Right renal cortex interstitium (tissue), 3 donors: ENCODE measurements at regions not wholly inside any gene's neighbourhood (a gene's known extent, or its start where the extent isn't known, plus 50 kb on each side); places are given as distances from the start of the nearest gene placed in this dataset.
"Not testable (repeated sequence)": the region's sequence is repeated elsewhere in the genome, so short reads cannot be mapped to it uniquely, and the experiment has no call there.

Experiments
- DNase-seq, 3 donors: peaks; one replicate each; pipeline ENCODE4 v3.0.0-alpha.2; 2013; ENCODE audit warnings: low read depth in 3 of 3, low spot score in 2 of 3

- no peak for DNase-seq
Observed at GRCh38 chr1:116850436-116850835, 59.3 kb upstream of the PTGFRN start.

GRCh38 chr1:116851189-116851588 is 58.5 kb upstream of the PTGFRN start:
- not testable (repeated sequence) for DNase-seq

- DNase-seq = no peak
Observed at GRCh38 chr1:116851846-116852245, 57.9 kb upstream of the PTGFRN start.

GRCh38 chr1:116852367-116852766 is 57.3 kb upstream of the PTGFRN start:
- no peak for DNase-seq

- no peak for DNase-seq
Observed at GRCh38 chr1:116852910-116853309, 56.8 kb upstream of the PTGFRN start.

GRCh38 chr1:116853680-116854402 is 55.9 kb upstream of the PTGFRN start:
- no peak for DNase-seq

- DNase-seq = no peak
Observed at GRCh38 chr1:116854403-116854690, 55.4 kb upstream of the PTGFRN start.

- no peak for DNase-seq
Observed at GRCh38 chr1:116854716-116855115, 55.0 kb upstream of the PTGFRN start.

GRCh38 chr1:116855191-116855619 is 54.5 kb upstream of the PTGFRN start:
- no peak for DNase-seq

GRCh38 chr1:116855773-116856201 is 53.9 kb upstream of the PTGFRN start:
- DNase-seq = no peak

GRCh38 chr1:116856312-116856711 is 53.4 kb upstream of the PTGFRN start:
- DNase-seq = no peak

- no peak for DNase-seq
Observed at GRCh38 chr1:116857092-116857491, 52.6 kb upstream of the PTGFRN start.
